HG02885 (cell line): ENCODE measurements at regions not wholly inside any gene's neighbourhood (a gene's known extent, or its start where the extent isn't known, plus 50 kb on each side); places are given as distances from the start of the nearest gene placed in this dataset.
"Not testable (repeated sequence)": the region's sequence is repeated elsewhere in the genome, so short reads cannot be mapped to it uniquely, and the experiment has no call there.

Source experiments
- ATAC-seq: cut with Tn5 transposase; IDR thresholded peaks from one replicate; pipeline ENCODE4 v1.9.1; 2021; ENCODE audit warnings: mild to moderate bottlenecking; ENCODE audit not compliant: unreplicated experiment, poor library complexity

GRCh38 chr5:130529111-130529510 is 624.8 kb downstream of the CHSY3 start:
- no peak for ATAC-seq

GRCh38 chr5:130528474-130528873 is 624.2 kb downstream of the CHSY3 start:
- ATAC-seq: no peak

- no peak for ATAC-seq
Observed at GRCh38 chr5:130526708-130527107, 622.4 kb downstream of the CHSY3 start.

- ATAC-seq: no peak
Observed at GRCh38 chr5:130520211-130520610, 615.9 kb downstream of the CHSY3 start.

DNA sequence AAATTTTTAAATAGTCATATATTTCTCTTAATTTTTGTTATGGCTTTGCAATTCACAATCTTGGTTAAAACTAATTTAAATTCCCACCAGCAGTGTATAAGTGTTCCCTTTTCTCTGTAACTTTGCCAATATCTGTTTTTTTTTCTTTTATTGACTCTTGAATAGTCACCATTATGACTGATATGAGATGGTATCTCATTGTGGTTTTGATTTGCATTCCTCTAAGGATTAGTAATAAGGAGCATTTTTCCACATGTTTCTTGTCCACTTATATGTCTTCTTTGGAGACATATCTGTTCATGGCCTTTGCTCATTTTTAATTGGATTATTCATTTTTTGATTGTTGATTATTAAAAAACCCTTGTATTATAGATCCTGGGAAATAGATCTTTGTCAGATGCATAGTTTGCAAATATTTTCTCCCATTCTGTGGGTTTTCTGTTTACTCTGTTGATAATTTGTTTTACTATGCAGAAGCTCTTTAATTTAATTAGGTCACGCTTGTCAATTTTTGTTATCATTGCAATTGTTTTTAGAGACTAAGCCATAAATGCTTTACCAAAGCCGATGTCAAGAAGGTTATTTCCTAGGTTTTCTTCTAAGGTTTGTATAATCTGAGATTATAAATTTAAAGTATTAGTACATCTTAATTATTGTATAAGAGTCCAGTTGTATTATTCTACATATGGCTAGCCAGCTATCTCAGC is 610.9 kb downstream of the CHSY3 start:
- no peak for ATAC-seq

GRCh38 chr5:130502702-130503101 is 598.4 kb downstream of the CHSY3 start:
- ATAC-seq: no peak

- no peak for ATAC-seq
Observed at GRCh38 chr5:130501151-130501865, 597.0 kb downstream of the CHSY3 start.

- ATAC-seq: not testable (repeated sequence)
Observed at GRCh38 chr5:130500495-130500894, 596.2 kb downstream of the CHSY3 start.

DNA sequence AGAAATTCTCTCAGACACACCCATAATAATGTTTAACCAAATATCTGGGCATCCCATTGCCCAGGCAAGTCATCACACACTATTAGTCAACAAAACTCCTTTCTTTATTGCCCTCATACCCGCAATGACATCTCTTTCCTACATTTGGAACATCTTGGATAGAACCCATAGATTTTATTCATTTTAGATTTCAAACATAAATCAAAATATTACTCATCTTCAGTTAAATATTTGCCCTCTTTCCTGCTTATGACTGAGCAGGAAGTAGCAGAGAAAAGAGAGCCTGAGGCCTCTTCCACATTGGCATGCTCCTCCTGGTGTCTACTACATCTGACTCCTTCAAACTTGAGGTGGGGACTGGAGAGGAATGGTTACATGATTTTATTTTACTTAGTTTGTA is 592.0 kb downstream of the CHSY3 start:
- no peak for ATAC-seq

GRCh38 chr5:130488252-130488651 is 584.0 kb downstream of the CHSY3 start:
- no peak for ATAC-seq

GRCh38 chr5:130479045-130479804 is 575.0 kb downstream of the CHSY3 start:
- no peak for ATAC-seq

- no peak for ATAC-seq
Observed at GRCh38 chr5:130476325-130476724, 572.1 kb downstream of the CHSY3 start.

DNA sequence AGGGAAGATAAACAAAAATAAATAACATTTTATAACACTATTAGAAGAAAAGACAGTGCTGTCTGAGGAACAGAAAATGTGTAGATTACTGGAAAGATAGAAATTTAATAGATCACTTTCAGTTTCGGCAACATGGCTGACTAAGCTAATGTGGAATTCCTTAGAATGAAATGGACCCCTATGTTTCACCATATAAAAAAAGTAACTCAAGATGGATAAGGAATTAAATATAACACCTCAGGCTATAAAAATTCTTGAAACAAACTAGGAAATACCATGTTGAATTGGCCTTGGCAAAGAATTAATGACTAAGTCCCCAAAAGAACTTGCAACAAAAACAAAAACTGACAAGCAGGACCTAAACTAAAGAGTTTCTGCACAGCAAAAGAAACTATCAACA is 558.3 kb downstream of the CHSY3 start:
- ATAC-seq: no peak

DNA sequence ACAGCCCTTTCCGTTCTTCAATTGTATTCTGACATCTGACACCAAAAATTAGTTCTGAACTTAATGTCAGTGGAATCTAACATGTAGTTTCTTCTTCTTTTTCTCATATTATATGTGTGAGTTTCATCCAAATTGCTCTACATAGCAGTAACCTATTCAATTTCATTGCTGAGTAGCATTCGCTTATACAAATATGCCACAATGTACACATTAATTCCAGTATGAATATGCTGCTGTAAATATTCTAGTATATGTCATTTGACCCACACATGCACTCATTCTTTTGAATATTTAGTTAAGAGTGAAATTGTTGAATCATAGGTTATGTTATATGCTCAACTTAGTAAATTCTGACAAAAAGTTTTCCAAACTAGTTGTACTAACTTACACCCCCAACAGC is 550.9 kb downstream of the CHSY3 start:
- no peak for ATAC-seq

DNA sequence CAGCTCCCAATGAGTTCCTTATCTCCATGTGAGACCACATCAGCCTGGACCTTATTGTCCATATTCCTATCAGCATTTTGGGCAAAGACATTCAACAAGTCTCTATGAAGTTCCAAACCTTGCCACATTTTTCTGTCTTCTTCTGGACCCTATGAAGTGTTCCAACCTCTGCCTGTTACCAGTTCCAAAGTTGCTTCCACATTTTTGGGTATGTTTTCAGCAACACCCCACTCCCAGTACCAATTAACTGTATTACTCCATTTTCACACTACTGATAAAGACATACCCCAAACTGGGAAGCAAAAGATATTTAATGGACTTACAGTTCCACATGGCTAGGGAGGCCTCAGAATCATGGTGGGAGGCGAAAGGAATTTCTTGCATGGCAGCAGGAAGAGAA is 548.5 kb downstream of the CHSY3 start:
- no peak for ATAC-seq

- no peak for ATAC-seq
Observed at GRCh38 chr5:130436430-130436829, 532.2 kb downstream of the CHSY3 start.

- ATAC-seq: no peak
Observed at GRCh38 chr5:130427222-130427955, 523.1 kb downstream of the CHSY3 start.

DNA sequence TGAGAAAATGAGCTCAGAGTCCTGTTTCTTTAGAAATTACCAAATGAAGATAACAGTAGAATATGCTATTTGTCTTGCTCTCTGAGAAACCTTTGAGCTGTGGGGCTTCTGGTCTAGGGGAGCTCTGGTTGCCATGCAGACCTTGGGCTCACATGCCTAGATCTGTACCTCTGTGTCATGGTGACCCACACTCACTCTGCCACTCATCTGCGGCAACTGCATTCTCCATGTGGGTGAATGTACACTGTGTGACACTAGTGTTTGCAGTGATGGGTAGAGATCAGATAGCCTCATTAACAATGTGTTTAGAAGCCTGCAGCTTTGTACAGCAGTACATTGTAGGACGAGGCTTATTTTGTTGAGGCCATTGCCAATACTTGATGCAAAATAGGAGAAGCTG is 521.2 kb downstream of the CHSY3 start:
- ATAC-seq: no peak

DNA sequence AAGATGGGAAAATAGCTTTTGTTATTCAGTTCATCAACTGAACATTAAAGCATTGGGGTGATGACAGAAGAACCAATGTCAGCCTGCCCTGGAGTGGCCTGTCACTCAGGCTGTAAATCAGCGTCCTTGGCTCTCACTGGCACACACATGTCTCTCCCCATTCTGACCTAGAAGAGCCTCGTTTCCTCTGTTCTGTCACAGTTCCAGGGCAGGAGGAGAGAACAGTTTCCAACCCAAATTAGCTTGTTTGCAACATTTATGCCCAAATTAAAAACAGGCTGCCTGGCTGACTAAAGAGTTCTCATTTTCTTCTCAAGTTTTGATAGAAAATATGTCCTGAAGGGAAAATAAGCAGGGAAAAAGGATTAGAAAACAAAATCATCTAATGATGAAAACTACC is 520.1 kb downstream of the CHSY3 start:
- ATAC-seq: no peak

DNA sequence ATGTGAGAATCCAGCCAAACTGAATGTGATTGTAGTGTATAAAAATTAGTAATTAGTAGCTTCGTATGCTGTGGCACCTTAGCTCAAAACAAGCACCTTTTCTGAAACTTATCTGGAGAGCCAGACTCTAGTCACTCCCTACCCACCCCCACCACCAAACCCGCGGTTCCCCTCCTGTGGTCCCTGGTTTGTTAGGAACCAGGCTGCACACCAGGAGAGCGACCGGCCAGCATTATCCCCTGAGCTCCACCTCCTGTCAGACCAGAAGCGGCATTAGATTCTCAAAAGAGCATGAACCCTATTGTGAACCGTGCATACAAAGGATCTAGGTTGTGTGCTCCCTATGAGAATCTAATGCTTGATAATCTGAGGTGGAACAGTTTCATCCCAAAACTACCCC is 498.6 kb downstream of the CHSY3 start:
- ATAC-seq: no peak

DNA sequence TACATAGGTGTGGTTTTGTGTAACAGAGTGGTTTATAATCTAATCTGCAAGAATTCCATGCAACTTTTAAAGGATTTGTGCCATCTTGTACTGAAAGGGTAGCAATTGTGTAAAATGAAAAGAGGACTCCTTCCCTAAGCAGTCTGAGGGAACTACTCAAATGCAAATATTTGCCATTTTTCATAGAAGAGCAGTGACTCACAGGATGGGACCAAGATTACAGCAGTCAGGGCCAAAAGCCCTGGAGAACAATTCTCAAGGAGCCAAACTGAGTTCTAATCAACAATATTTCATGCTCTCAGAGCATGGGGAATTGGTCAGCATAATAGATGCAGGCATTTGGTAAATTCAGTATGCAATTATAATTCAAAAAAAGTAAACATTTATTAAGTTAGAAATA is 495.8 kb downstream of the CHSY3 start:
- ATAC-seq: no peak
